Erythroblast (primary cell): ENCODE measurements at regions not wholly inside any gene's neighbourhood (a gene's known extent, or its start where the extent isn't known, plus 50 kb on each side); places are given as distances from the start of the nearest gene placed in this dataset.
"Not testable (repeated sequence)": the region's sequence is repeated elsewhere in the genome, so short reads cannot be mapped to it uniquely, and the experiment has no call there.

Experiments used
- DNase-seq, 2 experiments: peaks; one replicate each; lab custom pipeline; 2025; lab: John Stamatoyannopoulos, UW
- GATA1 ChIP-seq: IDR thresholded peaks from 2 replicates; pipeline ENCODE4 v1.6.1; 2011; ENCODE audit warnings: low read depth, mild to moderate bottlenecking, control low read depth, low read length, moderate library complexity
- POLR2A ChIP-seq: IDR thresholded peaks from 2 replicates; pipeline ENCODE4 v1.6.1; 2011; ENCODE audit warnings: mild to moderate bottlenecking, low read length

- no peak for TF ChIP-seq POLR2A
- TF ChIP-seq GATA1: no peak
- no peak for DNase-seq
Measured at GRCh38 chr13:54383604-54384003, 1355.0 kb downstream of the OLFM4 start.

- TF ChIP-seq POLR2A: no peak
- TF ChIP-seq GATA1: no peak
- DNase-seq: no peak
Measured at GRCh38 chr13:54387625-54388024, 1359.0 kb downstream of the OLFM4 start.

GRCh38 chr13:54390841-54391240 lies 1362.2 kb downstream of the OLFM4 start:
- no peak for DNase-seq
- no peak for TF ChIP-seq POLR2A
- no peak for TF ChIP-seq GATA1

- no peak for DNase-seq
- TF ChIP-seq GATA1: no peak
- TF ChIP-seq POLR2A: no peak
Measured at GRCh38 chr13:54394085-54394700, 1365.6 kb downstream of the OLFM4 start.

- no peak for TF ChIP-seq GATA1
- no peak for TF ChIP-seq POLR2A
- DNase-seq: no peak
Measured at GRCh38 chr13:54394908-54395307, 1366.3 kb downstream of the OLFM4 start.

GRCh38 chr13:54402495-54402894 lies 1373.9 kb downstream of the OLFM4 start:
- DNase-seq: no peak
- TF ChIP-seq GATA1 (no peak), POLR2A (no peak)

GRCh38 chr13:54415753-54416366 lies 1387.2 kb downstream of the OLFM4 start:
- DNase-seq: no peak
- TF ChIP-seq POLR2A (no peak), GATA1 (no peak)

- not testable (repeated sequence) for DNase-seq
Measured at GRCh38 chr13:54422946-54423345, 1394.3 kb downstream of the OLFM4 start.

GRCh38 chr13:54424344-54424743 lies 1395.7 kb downstream of the OLFM4 start:
- no peak for DNase-seq
- TF ChIP-seq GATA1 (no peak), POLR2A (no peak)

GRCh38 chr13:54433493-54434206 lies 1405.0 kb downstream of the OLFM4 start:
- no peak for TF ChIP-seq GATA1
- no peak for TF ChIP-seq POLR2A
- no peak for DNase-seq

GRCh38 chr13:54440853-54441400 lies 1412.3 kb downstream of the OLFM4 start:
- DNase-seq: not testable (repeated sequence)

GRCh38 chr13:54445453-54445852 lies 1416.8 kb downstream of the OLFM4 start:
- no peak for DNase-seq
- TF ChIP-seq GATA1 (no peak), POLR2A (no peak)

GRCh38 chr13:54445865-54446264 lies 1417.3 kb downstream of the OLFM4 start:
- DNase-seq: no peak
- TF ChIP-seq POLR2A: no peak
- no peak for TF ChIP-seq GATA1

- no peak for TF ChIP-seq GATA1
- no peak for TF ChIP-seq POLR2A
- DNase-seq: no peak
Measured at GRCh38 chr13:54449922-54450321, 1421.3 kb downstream of the OLFM4 start.

GRCh38 chr13:54484166-54484565 lies 1455.6 kb downstream of the OLFM4 start:
- no peak for DNase-seq
- TF ChIP-seq POLR2A (no peak), GATA1 (no peak)
